ENCODE measurements at regions not wholly inside any gene's neighbourhood (a gene's known extent, or its start where the extent isn't known, plus 50 kb on each side); places are given as distances from the start of the nearest gene placed in this dataset.

DNA sequence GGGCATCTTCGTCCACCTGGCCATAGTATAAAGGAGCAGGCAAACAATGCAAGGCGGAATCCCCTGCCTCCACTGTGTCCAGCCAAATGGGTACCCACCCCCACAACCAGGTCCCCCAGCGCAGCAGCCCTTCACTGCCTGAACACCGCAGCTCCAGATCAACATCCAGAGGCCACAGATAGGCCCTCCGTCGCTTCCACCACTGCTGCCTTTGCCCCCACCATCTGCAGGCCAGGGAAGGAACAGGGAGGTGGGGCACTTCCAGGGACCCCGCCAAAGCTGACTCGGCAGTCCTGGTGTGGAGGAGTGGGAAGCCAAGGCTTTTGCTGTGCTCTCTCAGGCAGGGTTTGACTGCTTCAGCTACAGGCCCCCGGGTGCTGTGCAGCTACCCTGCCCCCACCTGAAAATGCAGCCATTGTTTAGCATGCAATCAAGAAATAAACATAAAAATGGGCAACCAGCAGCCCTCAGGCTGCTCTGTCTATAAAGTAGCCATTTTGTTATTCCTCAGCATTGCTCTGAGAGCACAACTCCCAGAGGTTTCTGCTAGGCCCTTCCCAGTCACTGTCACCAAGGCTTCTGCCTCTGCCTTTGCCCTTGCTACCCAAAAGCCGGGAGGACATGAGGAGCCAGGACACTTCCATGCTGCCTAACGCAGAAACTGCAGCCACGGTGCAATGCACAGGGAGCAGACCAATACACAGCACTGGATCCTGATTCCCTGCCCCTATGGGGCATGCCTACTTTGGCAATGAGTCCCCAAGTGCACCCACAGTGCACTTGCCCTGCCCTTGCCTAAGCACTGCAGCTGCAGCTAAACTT, 733.2 kb upstream of the KLHL1 start:
- CTCF ChIA-PET, result no interaction called here
- H3K9me3 ChIP-seq (ENCODE audit: control insufficient read depth, insufficient read depth, low read length), result peaks cover 16% of the 10 kb centered on the region
- no peaks in the 10 kb centered on the region for H3K27me3 ChIP-seq (ENCODE audit: control insufficient read depth, insufficient read depth, low read length)
- no peak overlapping the region for H3K27ac ChIP-seq (ENCODE audit: low read depth, low read length)
- DNase-seq (ENCODE audit: low read depth, low spot score), result no peak
- POLR2A ChIA-PET, result no interaction called here
- TF ChIP-seq, protein P1, sequence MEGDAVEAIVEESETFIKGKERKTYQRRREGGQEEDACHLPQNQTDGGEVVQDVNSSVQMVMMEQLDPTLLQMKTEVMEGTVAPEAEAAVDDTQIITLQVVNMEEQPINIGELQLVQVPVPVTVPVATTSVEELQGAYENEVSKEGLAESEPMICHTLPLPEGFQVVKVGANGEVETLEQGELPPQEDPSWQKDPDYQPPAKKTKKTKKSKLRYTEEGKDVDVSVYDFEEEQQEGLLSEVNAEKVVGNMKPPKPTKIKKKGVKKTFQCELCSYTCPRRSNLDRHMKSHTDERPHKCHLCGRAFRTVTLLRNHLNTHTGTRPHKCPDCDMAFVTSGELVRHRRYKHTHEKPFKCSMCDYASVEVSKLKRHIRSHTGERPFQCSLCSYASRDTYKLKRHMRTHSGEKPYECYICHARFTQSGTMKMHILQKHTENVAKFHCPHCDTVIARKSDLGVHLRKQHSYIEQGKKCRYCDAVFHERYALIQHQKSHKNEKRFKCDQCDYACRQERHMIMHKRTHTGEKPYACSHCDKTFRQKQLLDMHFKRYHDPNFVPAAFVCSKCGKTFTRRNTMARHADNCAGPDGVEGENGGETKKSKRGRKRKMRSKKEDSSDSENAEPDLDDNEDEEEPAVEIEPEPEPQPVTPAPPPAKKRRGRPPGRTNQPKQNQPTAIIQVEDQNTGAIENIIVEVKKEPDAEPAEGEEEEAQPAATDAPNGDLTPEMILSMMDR (IDR thresholded peaks at IDR 0.05; ENCODE audit: low read depth, low read length), result no peak
- H3K4me3 ChIP-seq (ENCODE audit: low read depth, low read length), result no peak overlapping the region

DNA sequence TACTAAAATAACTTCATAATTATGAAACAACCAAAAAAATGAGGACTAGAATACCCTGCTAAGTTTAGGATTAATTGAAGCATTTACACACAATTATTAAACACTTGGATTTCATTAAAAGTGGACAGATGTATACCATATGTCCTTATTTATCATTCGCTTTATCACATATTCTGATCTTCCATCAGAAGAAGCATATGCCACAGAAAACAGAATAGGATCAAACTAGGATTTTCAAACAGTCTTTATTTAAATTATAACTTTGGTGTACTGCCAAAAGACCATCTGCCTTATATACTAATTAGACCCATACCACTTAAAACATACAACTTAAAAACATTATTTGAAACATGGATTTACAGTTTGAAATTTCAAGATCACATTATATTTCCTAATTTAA, 727.1 kb upstream of the KLHL1 start:
- no peak overlapping the region for H3K4me3 ChIP-seq (ENCODE audit: low read depth, low read length)
- no peak for DNase-seq (ENCODE audit: low read depth, low spot score)
- ChIA-PET POLR2A (no interaction called here), CTCF (no interaction called here)
- TF ChIP-seq, protein P1 (IDR thresholded peaks at IDR 0.05; ENCODE audit: low read depth, low read length), result no peak
- H3K27ac ChIP-seq (ENCODE audit: low read depth, low read length), result no peak overlapping the region
- no peaks in the 10 kb centered on the region for H3K9me3 ChIP-seq (ENCODE audit: control insufficient read depth, insufficient read depth, low read length)
- no peaks in the 10 kb centered on the region for H3K27me3 ChIP-seq (ENCODE audit: control insufficient read depth, insufficient read depth, low read length)

- CTCF ChIA-PET, result no interaction called here
- POLR2A ChIA-PET, result no interaction called here
- no peak for DNase-seq (ENCODE audit: low read depth, low spot score)
- Histone ChIP-seq H3K9me3 (ENCODE audit: control insufficient read depth, insufficient read depth, low read length) (no peaks in the 10 kb centered on the region), H3K4me3 (ENCODE audit: low read depth, low read length) (no peak overlapping the region), H3K27ac (ENCODE audit: low read depth, low read length) (no peak overlapping the region), H3K27me3 (ENCODE audit: control insufficient read depth, insufficient read depth, low read length) (no peaks in the 10 kb centered on the region)
- TF ChIP-seq, protein P1 (IDR thresholded peaks at IDR 0.05; ENCODE audit: low read depth, low read length), result no peak
These were observed 721.5 kb upstream of the KLHL1 start for GRCh38 chr13:70829748-70830147.

DNA sequence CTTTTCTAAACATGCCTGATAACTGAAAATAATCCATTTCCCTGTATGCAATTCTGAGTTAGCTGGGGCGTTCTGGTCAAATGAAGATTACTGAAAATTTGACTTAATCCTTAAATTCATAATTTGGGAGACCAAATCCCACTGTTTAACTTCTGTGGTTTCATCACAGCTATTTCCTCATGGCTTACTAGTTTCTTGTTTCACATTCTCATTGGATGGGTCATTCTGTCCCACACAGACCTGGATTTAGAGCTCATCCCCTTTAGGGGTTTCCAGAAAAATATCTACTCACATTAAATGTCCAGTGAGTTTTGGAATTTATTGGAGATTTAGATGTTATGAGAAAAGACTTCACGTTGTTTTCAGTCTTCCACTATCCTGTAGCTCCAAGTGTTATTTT, 709.3 kb upstream of the KLHL1 start:
- POLR2A ChIA-PET, result no interaction called here
- no peak for DNase-seq (ENCODE audit: low read depth, low spot score)

DNA sequence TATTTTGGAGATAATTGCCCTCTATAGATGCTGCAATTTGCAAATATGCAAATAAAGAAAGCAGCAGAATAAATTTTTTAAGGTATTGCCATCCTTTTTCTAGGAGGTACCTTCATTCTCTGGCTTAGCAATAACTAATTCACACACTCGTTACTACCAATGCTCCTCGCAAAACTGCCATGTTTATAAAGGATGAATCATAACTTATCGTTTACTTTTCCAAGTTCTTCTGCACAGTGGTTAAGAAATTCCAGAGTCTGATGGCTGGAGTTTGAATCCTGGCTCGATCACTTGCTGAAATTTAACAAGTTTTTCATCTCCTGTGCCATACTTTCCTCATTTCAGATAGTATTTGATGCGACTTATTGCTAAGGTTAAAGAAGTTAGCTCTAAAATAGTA, 708.6 kb upstream of the KLHL1 start:
- TF ChIP-seq, protein P1 (IDR thresholded peaks at IDR 0.05; ENCODE audit: low read depth, low read length), result no peak
- CTCF ChIA-PET, result no interaction called here
- Histone ChIP-seq H3K27ac (ENCODE audit: low read depth, low read length) (no peak overlapping the region), H3K4me3 (ENCODE audit: low read depth, low read length) (no peak overlapping the region), H3K9me3 (ENCODE audit: control insufficient read depth, insufficient read depth, low read length) (no peaks in the 10 kb centered on the region), H3K27me3 (ENCODE audit: control insufficient read depth, insufficient read depth, low read length) (no peaks in the 10 kb centered on the region)
- POLR2A ChIA-PET, result no interaction called here
- DNase-seq (ENCODE audit: low read depth, low spot score), result no peak

More for the DNA sequence above, 709.3 kb upstream of the KLHL1 start:
- CTCF ChIA-PET, result no interaction called here
- H3K4me3 ChIP-seq (ENCODE audit: low read depth, low read length), result no peak overlapping the region
- H3K9me3 ChIP-seq (ENCODE audit: control insufficient read depth, insufficient read depth, low read length), result no peaks in the 10 kb centered on the region
- H3K27ac ChIP-seq (ENCODE audit: low read depth, low read length), result no peak overlapping the region
- TF ChIP-seq, protein P1 (IDR thresholded peaks at IDR 0.05; ENCODE audit: low read depth, low read length), result no peak
- H3K27me3 ChIP-seq (ENCODE audit: control insufficient read depth, insufficient read depth, low read length), result no peaks in the 10 kb centered on the region
